OCI-LY7 (cell line): ENCODE measurements at regions not wholly inside any gene's neighbourhood (a gene's known extent, or its start where the extent isn't known, plus 50 kb on each side); places are given as distances from the start of the nearest gene placed in this dataset.

ENCODE experiments used
- EZH2phosphoT487 ChIP-seq: fragments of 200-600 bp; sonication (generic); IDR thresholded peaks from 2 replicates; pipeline ENCODE4 v1.6.1; 2018; ENCODE audit warnings: low read depth, borderline replicate concordance, mild to moderate bottlenecking, mixed run types, antibody characterized with exemption, low read length, moderate library complexity, mixed read lengths
- TF ChIP-seq, protein P1 (sequence below): fragments of 200-600 bp; sonication (generic); conservative IDR thresholded peaks from 2 replicates; pipeline ENCODE4 v1.5.1; 2014; ENCODE audit warnings: mild to moderate bottlenecking, antibody characterized with exemption, low read length, moderate library complexity, mixed read lengths

DNA sequence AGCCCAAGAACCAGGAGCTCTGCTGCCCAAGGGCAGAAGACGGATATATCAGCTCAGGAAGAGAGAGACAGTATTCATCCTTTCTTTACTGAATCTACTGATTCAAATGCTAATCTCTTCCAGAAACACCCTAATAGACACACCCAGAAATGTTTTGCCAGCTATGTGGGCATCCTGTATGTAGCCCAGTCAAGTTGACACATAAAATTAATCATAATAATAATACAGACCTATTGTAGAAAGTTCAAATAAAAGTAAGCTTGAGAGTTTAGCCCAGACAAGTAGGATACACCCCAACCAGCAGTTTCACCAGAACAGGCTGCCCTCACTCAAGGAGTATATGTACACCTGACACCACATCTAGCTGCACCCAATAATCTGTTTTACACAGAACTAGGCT, 73.9 kb upstream of the VGLL2 start:
- TF ChIP-seq, protein P1, sequence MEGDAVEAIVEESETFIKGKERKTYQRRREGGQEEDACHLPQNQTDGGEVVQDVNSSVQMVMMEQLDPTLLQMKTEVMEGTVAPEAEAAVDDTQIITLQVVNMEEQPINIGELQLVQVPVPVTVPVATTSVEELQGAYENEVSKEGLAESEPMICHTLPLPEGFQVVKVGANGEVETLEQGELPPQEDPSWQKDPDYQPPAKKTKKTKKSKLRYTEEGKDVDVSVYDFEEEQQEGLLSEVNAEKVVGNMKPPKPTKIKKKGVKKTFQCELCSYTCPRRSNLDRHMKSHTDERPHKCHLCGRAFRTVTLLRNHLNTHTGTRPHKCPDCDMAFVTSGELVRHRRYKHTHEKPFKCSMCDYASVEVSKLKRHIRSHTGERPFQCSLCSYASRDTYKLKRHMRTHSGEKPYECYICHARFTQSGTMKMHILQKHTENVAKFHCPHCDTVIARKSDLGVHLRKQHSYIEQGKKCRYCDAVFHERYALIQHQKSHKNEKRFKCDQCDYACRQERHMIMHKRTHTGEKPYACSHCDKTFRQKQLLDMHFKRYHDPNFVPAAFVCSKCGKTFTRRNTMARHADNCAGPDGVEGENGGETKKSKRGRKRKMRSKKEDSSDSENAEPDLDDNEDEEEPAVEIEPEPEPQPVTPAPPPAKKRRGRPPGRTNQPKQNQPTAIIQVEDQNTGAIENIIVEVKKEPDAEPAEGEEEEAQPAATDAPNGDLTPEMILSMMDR, result no peak
- TF ChIP-seq EZH2phosphoT487, result no peak
